IgD-negative memory B cell (primary cell): ENCODE measurements at regions not wholly inside any gene's neighbourhood (a gene's known extent, or its start where the extent isn't known, plus 50 kb on each side); places are given as distances from the start of the nearest gene placed in this dataset.
A peak's percentile ranks its signal among the peaks of the same experiment; 100 is the strongest.
"Not testable (repeated sequence)": the region's sequence is repeated elsewhere in the genome, so short reads cannot be mapped to it uniquely, and the experiment has no call there.

Source experiments
- H3K27ac Mint-ChIP-seq, 3 donors: one replicate each; pipeline ENCODE4 v1.8.0; 2020 to 2022; ENCODE audit warnings: mild to moderate bottlenecking in 3 of 3, mixed read lengths in 3 of 3, moderate library complexity in 1 of 3
- H3K27me3 Mint-ChIP-seq: one replicate; pipeline ENCODE4 v1.8.0; 2021; ENCODE audit warnings: mixed read lengths
- H3K36me3 Mint-ChIP-seq: one replicate; pipeline ENCODE4 v1.8.0; 2020; ENCODE audit warnings: mild to moderate bottlenecking, mixed read lengths
- H3K4me1 Mint-ChIP-seq, 3 donors: one replicate each; pipeline ENCODE4 v1.8.0; 2020 to 2022; ENCODE audit warnings: mixed read lengths in 3 of 3, mild to moderate bottlenecking in 1 of 3
- H3K4me3 Mint-ChIP-seq, 4 donors: one replicate each; pipeline ENCODE4 v1.8.0; 2020 to 2022; ENCODE audit warnings: mild to moderate bottlenecking in 4 of 4, mixed read lengths in 4 of 4, moderate library complexity in 3 of 4
- H3K9me3 Mint-ChIP-seq, 3 donors: one replicate each; pipeline ENCODE4 v1.8.0; 2020 to 2021; ENCODE audit warnings: mixed read lengths in 3 of 3, mild to moderate bottlenecking in 1 of 3

- H3K27ac Mint-ChIP-seq, result no peak overlapping the region
- H3K4me1 Mint-ChIP-seq, result peaks cover 5 to 14% (median 7%) of the 10 kb centered on the region in 3 donors
- H3K27me3 Mint-ChIP-seq, result peaks cover 4% of the 10 kb centered on the region
- H3K36me3 Mint-ChIP-seq, result no peaks in the 10 kb centered on the region
- peaks cover 0 to 2% (median 0%) of the 10 kb centered on the region in 3 donors for H3K9me3 Mint-ChIP-seq
- H3K4me3 Mint-ChIP-seq, result no peak overlapping the region
These were observed 178.2 kb downstream of the OR4M2 start for GRCh38 chr15:22258398-22259150.

GRCh38 chr15:22259151-22259750 lies 178.9 kb downstream of the OR4M2 start:
- peak overlapping the region in 1 of 3 donors; percentile 36 for H3K27ac Mint-ChIP-seq
- peak overlapping the region in 1 of 4 donors; percentile 48 for H3K4me3 Mint-ChIP-seq
- not testable (repeated sequence) for H3K9me3 Mint-ChIP-seq, H3K4me1 Mint-ChIP-seq, H3K36me3 Mint-ChIP-seq, H3K27me3 Mint-ChIP-seq

- Mint-ChIP-seq H3K27ac (peak overlapping the region in 1 of 3 donors; percentile 36), H3K9me3 (no peaks in the 10 kb centered on the region), H3K4me1 (peaks cover 0 to 2% (median 2%) of the 10 kb centered on the region in 3 donors), H3K27me3 (no peaks in the 10 kb centered on the region), H3K4me3 (peak overlapping the region in 1 of 4 donors; percentile 48), H3K36me3 (no peaks in the 10 kb centered on the region)
These were observed 179.6 kb downstream of the OR4M2 start for GRCh38 chr15:22259881-22260421.

- Mint-ChIP-seq H3K36me3 (no peaks in the 10 kb centered on the region), H3K27me3 (no peaks in the 10 kb centered on the region), H3K27ac (no peak overlapping the region), H3K4me3 (no peak overlapping the region), H3K4me1 (no peaks in the 10 kb centered on the region), H3K9me3 (no peaks in the 10 kb centered on the region)
These were observed 182.3 kb downstream of the OR4M2 start for GRCh38 chr15:22262613-22263020.

- no peaks in the 10 kb centered on the region for H3K36me3 Mint-ChIP-seq
- H3K27me3 Mint-ChIP-seq, result no peaks in the 10 kb centered on the region
- H3K4me1 Mint-ChIP-seq, result no peaks in the 10 kb centered on the region
- no peak overlapping the region for H3K4me3 Mint-ChIP-seq
- no peaks in the 10 kb centered on the region for H3K9me3 Mint-ChIP-seq
- H3K27ac Mint-ChIP-seq, result no peak overlapping the region
These were observed 183.4 kb downstream of the OR4M2 start for GRCh38 chr15:22263738-22264137.

- H3K4me1 Mint-ChIP-seq, H3K27ac Mint-ChIP-seq, H3K36me3 Mint-ChIP-seq, H3K4me3 Mint-ChIP-seq, H3K27me3 Mint-ChIP-seq, H3K9me3 Mint-ChIP-seq: not testable (repeated sequence)
These were observed 183.9 kb downstream of the OR4M2 start for GRCh38 chr15:22264272-22264671.

- Mint-ChIP-seq H3K4me3 (no peak overlapping the region), H3K27ac (no peak overlapping the region), H3K36me3 (no peaks in the 10 kb centered on the region), H3K9me3 (no peaks in the 10 kb centered on the region), H3K27me3 (no peaks in the 10 kb centered on the region), H3K4me1 (no peaks in the 10 kb centered on the region)
These were observed 185.0 kb downstream of the OR4M2 start for GRCh38 chr15:22265056-22265945.

GRCh38 chr15:22265970-22266369 lies 185.6 kb downstream of the OR4M2 start:
- Mint-ChIP-seq H3K27me3 (no peaks in the 10 kb centered on the region), H3K4me1 (no peaks in the 10 kb centered on the region), H3K36me3 (no peaks in the 10 kb centered on the region), H3K4me3 (no peak overlapping the region), H3K9me3 (no peaks in the 10 kb centered on the region), H3K27ac (no peak overlapping the region)

GRCh38 chr15:22267761-22268160 lies 187.4 kb downstream of the OR4M2 start:
- Mint-ChIP-seq H3K36me3 (no peaks in the 10 kb centered on the region), H3K27ac (no peak overlapping the region), H3K9me3 (no peaks in the 10 kb centered on the region), H3K4me1 (no peaks in the 10 kb centered on the region), H3K27me3 (no peaks in the 10 kb centered on the region), H3K4me3 (no peak overlapping the region)

- H3K27me3 Mint-ChIP-seq, H3K4me1 Mint-ChIP-seq, H3K36me3 Mint-ChIP-seq, H3K27ac Mint-ChIP-seq, H3K4me3 Mint-ChIP-seq, H3K9me3 Mint-ChIP-seq: not testable (repeated sequence)
These were observed 187.9 kb downstream of the OR4M2 start for GRCh38 chr15:22268201-22268600.

- H3K4me3 Mint-ChIP-seq, H3K9me3 Mint-ChIP-seq, H3K27ac Mint-ChIP-seq, H3K36me3 Mint-ChIP-seq, H3K4me1 Mint-ChIP-seq, H3K27me3 Mint-ChIP-seq: not testable (repeated sequence)
These were observed 188.3 kb downstream of the OR4M2 start for GRCh38 chr15:22268654-22269053.

GRCh38 chr15:22272286-22273160 lies 186.2 kb upstream of the GOLGA6L22 start:
- H3K27me3 Mint-ChIP-seq, H3K4me3 Mint-ChIP-seq, H3K9me3 Mint-ChIP-seq, H3K27ac Mint-ChIP-seq, H3K4me1 Mint-ChIP-seq, H3K36me3 Mint-ChIP-seq: not testable (repeated sequence)

- H3K4me3 Mint-ChIP-seq, H3K27me3 Mint-ChIP-seq, H3K36me3 Mint-ChIP-seq, H3K27ac Mint-ChIP-seq, H3K9me3 Mint-ChIP-seq, H3K4me1 Mint-ChIP-seq: not testable (repeated sequence)
These were observed 185.5 kb upstream of the GOLGA6L22 start for GRCh38 chr15:22273185-22273584.

- H3K4me1 Mint-ChIP-seq, H3K4me3 Mint-ChIP-seq: not testable (repeated sequence)
These were observed 184.3 kb upstream of the GOLGA6L22 start for GRCh38 chr15:22274376-22274775.

GRCh38 chr15:22280770-22281169 lies 177.9 kb upstream of the GOLGA6L22 start:
- H3K27ac Mint-ChIP-seq, H3K9me3 Mint-ChIP-seq, H3K36me3 Mint-ChIP-seq, H3K4me1 Mint-ChIP-seq, H3K27me3 Mint-ChIP-seq, H3K4me3 Mint-ChIP-seq: not testable (repeated sequence)

More at GRCh38 chr15:22274376-22274775, 184.3 kb upstream of the GOLGA6L22 start:
- not testable (repeated sequence) for H3K36me3 Mint-ChIP-seq, H3K9me3 Mint-ChIP-seq, H3K27me3 Mint-ChIP-seq, H3K27ac Mint-ChIP-seq
